Coronary artery (tissue), 2 donors: ENCODE measurements at regions not wholly inside any gene's neighbourhood (a gene's known extent, or its start where the extent isn't known, plus 50 kb on each side); places are given as distances from the start of the nearest gene placed in this dataset.

Experiments
- DNase-seq: peaks from one replicate; pipeline ENCODE4 v3.0.0-alpha.2; 2017; ENCODE audit warnings: low spot score
- H3K27ac ChIP-seq, 2 donors: fragments of 200-600 bp; sonication (generic); one replicate each; pipeline ENCODE4 v1.5.1; 2016 to 2019
- H3K4me3 ChIP-seq: fragments of 200-600 bp; sonication (generic); 2 replicates; pipeline ENCODE4 v1.5.1; 2016; ENCODE audit warnings: mild to moderate bottlenecking, moderate library complexity
- TF ChIP-seq, protein P1 (sequence below): fragments of 200-600 bp; sonication (generic); IDR thresholded peaks from one replicate; pipeline ENCODE4 v1.5.1; 2019; ENCODE audit warnings: antibody characterized with exemption

DNA sequence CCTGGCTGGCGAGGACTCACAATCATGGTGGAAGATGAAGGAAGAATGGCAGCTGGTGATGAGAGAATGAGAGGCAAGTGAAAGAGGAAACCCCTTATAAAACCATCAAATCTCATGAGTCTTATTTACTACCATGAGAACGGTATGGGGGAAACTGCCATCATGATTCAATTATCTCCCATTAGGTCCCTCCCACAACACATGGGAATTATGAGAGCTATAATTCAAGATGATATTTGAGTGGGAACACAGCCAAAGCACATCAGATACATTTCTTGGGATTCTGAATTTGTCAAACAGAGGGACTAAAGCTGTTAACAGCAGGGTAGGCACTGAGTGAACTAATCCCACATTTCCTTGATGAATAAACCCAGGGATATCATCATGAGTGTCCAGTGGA is 116.2 kb upstream of the PLCB4 start:
- TF ChIP-seq, protein P1, sequence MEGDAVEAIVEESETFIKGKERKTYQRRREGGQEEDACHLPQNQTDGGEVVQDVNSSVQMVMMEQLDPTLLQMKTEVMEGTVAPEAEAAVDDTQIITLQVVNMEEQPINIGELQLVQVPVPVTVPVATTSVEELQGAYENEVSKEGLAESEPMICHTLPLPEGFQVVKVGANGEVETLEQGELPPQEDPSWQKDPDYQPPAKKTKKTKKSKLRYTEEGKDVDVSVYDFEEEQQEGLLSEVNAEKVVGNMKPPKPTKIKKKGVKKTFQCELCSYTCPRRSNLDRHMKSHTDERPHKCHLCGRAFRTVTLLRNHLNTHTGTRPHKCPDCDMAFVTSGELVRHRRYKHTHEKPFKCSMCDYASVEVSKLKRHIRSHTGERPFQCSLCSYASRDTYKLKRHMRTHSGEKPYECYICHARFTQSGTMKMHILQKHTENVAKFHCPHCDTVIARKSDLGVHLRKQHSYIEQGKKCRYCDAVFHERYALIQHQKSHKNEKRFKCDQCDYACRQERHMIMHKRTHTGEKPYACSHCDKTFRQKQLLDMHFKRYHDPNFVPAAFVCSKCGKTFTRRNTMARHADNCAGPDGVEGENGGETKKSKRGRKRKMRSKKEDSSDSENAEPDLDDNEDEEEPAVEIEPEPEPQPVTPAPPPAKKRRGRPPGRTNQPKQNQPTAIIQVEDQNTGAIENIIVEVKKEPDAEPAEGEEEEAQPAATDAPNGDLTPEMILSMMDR, result no peak
- no peak for DNase-seq
- no peak overlapping the region for H3K4me3 ChIP-seq
- H3K27ac ChIP-seq, result no peak overlapping the region

- TF ChIP-seq, protein P1, result no peak
- no peak for DNase-seq
- Histone ChIP-seq H3K27ac (no peak overlapping the region), H3K4me3 (no peak overlapping the region)
These were observed 115.6 kb upstream of the PLCB4 start for GRCh38 chr20:8953300-8953699.

- DNase-seq, result no peak
- TF ChIP-seq, protein P1, result no peak
- H3K27ac ChIP-seq, result no peak overlapping the region
- no peak overlapping the region for H3K4me3 ChIP-seq
These were observed 108.6 kb upstream of the PLCB4 start for GRCh38 chr20:8960241-8960640.

DNA sequence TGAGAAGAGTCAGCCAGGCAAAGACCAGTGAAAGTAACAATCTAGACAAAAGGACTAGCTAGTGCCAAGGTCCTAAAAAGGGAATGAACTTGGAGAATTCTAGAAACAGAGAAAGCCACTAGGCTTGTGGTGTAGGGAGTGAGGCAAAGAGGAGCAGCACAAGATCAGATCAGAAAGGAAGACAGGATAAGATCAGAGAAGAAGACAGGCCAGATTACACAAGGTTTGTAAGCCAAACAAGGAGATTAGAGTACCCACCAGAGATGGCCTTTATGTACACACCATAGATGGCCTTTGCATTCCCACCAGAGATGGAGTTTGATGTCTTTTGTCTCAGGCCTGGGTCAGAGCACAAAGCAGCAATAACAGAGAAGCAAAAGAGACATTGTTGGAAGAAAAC is 105.6 kb upstream of the PLCB4 start:
- TF ChIP-seq, protein P1, result no peak
- H3K27ac ChIP-seq, result no peak overlapping the region
- H3K4me3 ChIP-seq, result no peak overlapping the region
- no peak for DNase-seq

- Histone ChIP-seq H3K4me3 (no peak overlapping the region), H3K27ac (no peak overlapping the region)
- TF ChIP-seq, protein P1, result no peak
- no peak for DNase-seq
These were observed 103.8 kb upstream of the PLCB4 start for GRCh38 chr20:8964959-8965562.

- TF ChIP-seq, protein P1, result no peak
- no peak overlapping the region for H3K27ac ChIP-seq
- DNase-seq, result no peak
- H3K4me3 ChIP-seq, result no peak overlapping the region
These were observed 101.1 kb upstream of the PLCB4 start for GRCh38 chr20:8967641-8968245.

DNA sequence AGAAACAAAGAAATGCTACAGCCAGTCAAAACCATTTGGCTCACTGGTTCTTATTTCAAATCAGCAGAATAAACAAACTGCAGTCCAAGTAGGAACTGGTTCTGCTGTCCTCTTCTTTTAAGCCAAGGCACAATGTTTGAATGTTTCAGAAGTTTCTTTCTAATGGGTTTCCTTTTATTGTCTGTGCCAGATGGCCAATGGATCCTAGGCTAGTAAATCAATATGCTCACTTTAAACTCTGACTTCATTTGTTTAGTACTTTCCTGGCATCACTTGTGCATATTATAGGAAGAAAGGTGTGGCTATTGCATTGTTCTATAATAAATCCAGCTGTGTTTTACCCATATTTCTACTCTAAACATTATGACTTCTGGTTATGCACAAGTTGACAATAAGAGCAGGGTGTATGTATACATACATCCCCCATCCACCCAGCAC is 99.7 kb upstream of the PLCB4 start:
- DNase-seq, result no peak
- Histone ChIP-seq H3K4me3 (no peak overlapping the region), H3K27ac (no peak overlapping the region)
- TF ChIP-seq, protein P1, result no peak
